ENCODE measurements at regions not wholly inside any gene's neighbourhood (a gene's known extent, or its start where the extent isn't known, plus 50 kb on each side); places are given as distances from the start of the nearest gene placed in this dataset.

DNA sequence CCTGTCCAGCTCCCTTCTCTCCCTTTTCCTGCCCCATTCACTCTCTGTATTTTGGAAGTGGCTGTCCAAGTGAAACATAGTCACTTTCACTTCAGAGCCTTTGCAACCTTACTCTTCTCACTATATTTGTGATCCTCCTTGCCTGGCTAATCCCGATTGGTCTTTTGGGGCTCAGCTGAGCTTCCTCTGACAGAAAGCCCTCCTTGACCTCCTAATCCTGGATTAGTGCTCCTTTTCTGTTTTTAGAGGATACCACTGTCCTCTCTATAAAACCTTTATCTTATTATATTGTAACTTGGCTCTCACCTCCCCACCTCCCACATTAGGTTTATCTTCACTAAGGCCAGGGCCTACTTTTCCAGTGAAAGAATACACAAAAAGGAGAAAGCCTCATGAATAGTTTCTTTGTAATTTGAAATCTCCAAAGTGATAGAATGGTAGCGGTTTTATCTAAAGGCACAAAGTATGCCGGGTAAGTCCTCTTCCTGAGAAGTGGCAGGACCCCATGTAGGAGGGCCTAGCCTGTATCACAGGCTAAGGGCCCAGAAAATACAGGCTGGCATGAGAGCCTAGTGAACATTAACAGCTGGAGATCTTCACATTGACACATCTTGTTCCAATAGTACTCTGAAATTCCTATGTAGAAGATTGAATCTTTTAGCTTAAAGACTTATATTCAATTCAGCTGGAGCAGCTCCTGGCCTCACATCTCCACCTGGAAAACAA is 83.1 kb upstream of the GAREM1 start:
- Mint-ChIP-seq H3K9me3 (no peaks in the 10 kb centered on the region), H3K27me3 (no peaks in the 10 kb centered on the region), H3K36me3 (no peaks in the 10 kb centered on the region), H3K27ac (no peak overlapping the region), H3K4me1 (no peaks in the 10 kb centered on the region), H3K4me3 (no peak overlapping the region)
- no peak for DNase-seq
- CTCF ChIA-PET = interaction anchor here (0.6 to 1.3 kb wide), 6 partner anchors 19 to 447 kb away, joined by 3 to 5 read pairs (median 3); no protein-coding TSS in a partner anchor

- Mint-ChIP-seq H3K27ac (no peak overlapping the region), H3K27me3 (no peaks in the 10 kb centered on the region)
These were observed 82.5 kb upstream of the GAREM1 start for GRCh38 chr18:32553174-32553573.

DNA sequence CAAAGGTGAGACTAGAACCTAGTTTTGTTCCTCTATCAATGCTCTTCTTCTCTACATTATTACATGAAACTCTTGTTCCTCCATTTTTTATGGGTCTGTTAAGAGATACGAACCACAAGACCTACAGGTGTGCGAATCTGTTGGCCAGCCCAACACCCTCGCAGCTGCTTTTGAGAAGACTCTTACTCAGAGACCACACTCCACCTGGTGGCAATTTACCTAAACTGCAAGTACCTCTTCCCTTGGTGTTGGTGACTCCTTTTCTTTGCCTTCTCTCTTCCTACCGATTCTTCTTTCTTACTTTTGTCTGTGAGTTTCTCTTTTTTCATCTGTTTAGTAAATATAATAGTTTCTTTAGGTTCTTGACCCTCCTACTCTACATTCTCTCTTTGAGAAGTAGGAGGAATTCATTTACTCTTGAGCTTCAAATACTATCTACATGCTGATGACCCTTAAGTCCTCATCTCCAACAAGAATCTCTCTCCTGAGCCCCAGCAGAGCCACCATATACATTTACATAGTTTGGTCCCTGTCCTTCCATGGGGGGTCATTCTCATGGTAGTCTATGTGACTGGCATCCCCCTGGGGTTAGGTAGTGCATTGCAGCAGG is 81.8 kb upstream of the GAREM1 start:
- no peaks in the 10 kb centered on the region for H3K36me3 Mint-ChIP-seq
- H3K27me3 Mint-ChIP-seq = no peaks in the 10 kb centered on the region
- H3K4me3 Mint-ChIP-seq = no peak overlapping the region
- no peaks in the 10 kb centered on the region for H3K4me1 Mint-ChIP-seq
- CTCF ChIA-PET = interaction anchor here (1.0 to 3.0 kb wide), 13 partner anchors 10 to 395 kb away, joined by 3 to 35 read pairs (median 5); partner anchors contain the start of gene GAREM1
- H3K27ac Mint-ChIP-seq = no peak overlapping the region
- no peaks in the 10 kb centered on the region for H3K9me3 Mint-ChIP-seq
- peak; percentile 69 for DNase-seq

More at GRCh38 chr18:32553174-32553573, 82.5 kb upstream of the GAREM1 start:
- no peak for DNase-seq
- no peaks in the 10 kb centered on the region for H3K36me3 Mint-ChIP-seq
- CTCF ChIA-PET = interaction anchor here (0.6 to 3.0 kb wide), 11 partner anchors 9 to 446 kb away, joined by 3 to 35 read pairs (median 5); no protein-coding TSS in a partner anchor
- no peak overlapping the region for H3K4me3 Mint-ChIP-seq
- H3K9me3 Mint-ChIP-seq = no peaks in the 10 kb centered on the region
- H3K4me1 Mint-ChIP-seq = no peaks in the 10 kb centered on the region

DNA sequence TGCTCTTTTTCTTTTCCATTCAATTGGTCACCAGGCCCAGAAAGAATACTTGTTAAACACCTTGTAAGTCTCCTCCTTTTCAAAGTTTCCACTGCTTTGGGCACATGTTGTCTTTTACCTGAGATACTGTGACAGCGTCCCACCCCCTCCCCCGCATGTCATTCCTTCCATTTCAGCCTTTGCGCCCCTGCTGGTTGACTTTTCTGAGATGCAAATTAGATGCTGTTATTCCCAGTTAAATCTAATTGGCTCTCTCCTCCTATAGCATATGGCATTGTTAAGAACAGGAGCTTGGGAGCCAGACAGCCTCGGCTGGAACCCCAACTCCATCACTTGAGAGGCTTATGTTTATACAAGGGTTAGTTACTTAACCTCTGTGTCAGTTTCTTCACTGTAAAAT is 80.3 kb upstream of the GAREM1 start:
- Mint-ChIP-seq H3K4me3 (no peak overlapping the region), H3K4me1 (no peaks in the 10 kb centered on the region), H3K9me3 (no peaks in the 10 kb centered on the region), H3K27ac (no peak overlapping the region), H3K36me3 (no peaks in the 10 kb centered on the region), H3K27me3 (no peaks in the 10 kb centered on the region)
- no peak for DNase-seq
- CTCF ChIA-PET = interaction anchor here (0.7 to 3.0 kb wide), 8 partner anchors 9 to 393 kb away, joined by 3 to 35 read pairs (median 8); partner anchors contain the start of gene GAREM1

DNA sequence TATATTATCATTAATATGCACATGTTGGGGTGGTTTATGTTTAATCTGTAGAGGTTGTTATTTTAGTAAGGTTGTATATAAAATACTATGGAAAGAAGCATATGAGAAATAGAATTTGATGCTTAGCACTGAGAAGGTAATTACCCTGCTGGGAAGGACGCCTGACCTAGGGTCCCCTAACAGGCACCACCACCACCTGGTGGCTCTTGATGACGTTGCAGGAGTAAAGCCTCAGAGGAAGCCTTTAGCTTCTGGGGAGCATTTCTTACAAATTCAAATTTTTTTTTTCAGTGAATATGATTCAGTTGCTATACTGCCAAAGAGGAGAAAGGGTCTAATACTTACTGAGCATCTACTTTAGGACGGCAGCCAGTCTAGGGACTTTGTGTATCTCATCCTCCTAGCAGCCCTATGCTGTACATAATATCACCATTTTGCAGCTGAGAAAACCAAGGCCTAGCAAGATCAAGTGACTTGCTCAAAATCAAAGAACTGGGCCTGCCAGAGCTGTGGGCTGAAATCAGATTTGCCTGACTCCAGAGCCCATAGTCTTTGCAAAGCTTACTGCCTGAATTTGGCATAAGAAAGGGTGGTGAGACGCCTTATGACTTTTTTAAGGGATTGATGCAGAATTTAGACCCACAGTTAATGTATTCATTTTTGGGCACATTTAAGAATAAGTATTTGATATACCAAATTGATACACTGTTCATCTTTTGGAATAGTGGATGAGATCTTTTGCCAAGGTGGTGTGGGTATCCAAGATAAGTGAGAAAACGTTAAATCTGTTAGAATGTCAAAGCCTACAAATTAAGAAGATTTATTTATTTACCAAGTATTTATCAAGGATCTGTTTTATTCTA is 78.8 kb upstream of the GAREM1 start:
- H3K27me3 Mint-ChIP-seq = no peaks in the 10 kb centered on the region
- peak; percentile 59 for DNase-seq
- no peak overlapping the region for H3K4me3 Mint-ChIP-seq
- H3K27ac Mint-ChIP-seq = no peak overlapping the region
- no peaks in the 10 kb centered on the region for H3K9me3 Mint-ChIP-seq
- no peaks in the 10 kb centered on the region for H3K36me3 Mint-ChIP-seq
- CTCF ChIA-PET = interaction anchor here (0.7 to 3.2 kb wide), 12 partner anchors 10 to 606 kb away, joined by 3 to 15 read pairs (median 3); partner anchors contain the start of gene TRAPPC8
- H3K4me1 Mint-ChIP-seq = no peaks in the 10 kb centered on the region

GRCh38 chr18:32548688-32549087 is 78.0 kb upstream of the GAREM1 start:
- Mint-ChIP-seq H3K36me3 (no peaks in the 10 kb centered on the region), H3K9me3 (no peaks in the 10 kb centered on the region), H3K27ac (no peak overlapping the region), H3K4me1 (no peaks in the 10 kb centered on the region), H3K27me3 (no peaks in the 10 kb centered on the region), H3K4me3 (no peak overlapping the region)
- no peak for DNase-seq
- CTCF ChIA-PET = interaction anchor here (0.9 to 3.2 kb wide), 7 partner anchors 9 to 606 kb away, joined by 3 to 15 read pairs (median 3); partner anchors contain the start of gene TRAPPC8

GRCh38 chr18:32545631-32546030 is 74.9 kb upstream of the GAREM1 start:
- Mint-ChIP-seq H3K9me3 (no peaks in the 10 kb centered on the region), H3K4me1 (no peaks in the 10 kb centered on the region), H3K36me3 (no peaks in the 10 kb centered on the region), H3K27me3 (peaks cover 4% of the 10 kb centered on the region), H3K27ac (no peak overlapping the region), H3K4me3 (no peak overlapping the region)
- no peak for DNase-seq
- CTCF ChIA-PET = no interaction called here

DNA sequence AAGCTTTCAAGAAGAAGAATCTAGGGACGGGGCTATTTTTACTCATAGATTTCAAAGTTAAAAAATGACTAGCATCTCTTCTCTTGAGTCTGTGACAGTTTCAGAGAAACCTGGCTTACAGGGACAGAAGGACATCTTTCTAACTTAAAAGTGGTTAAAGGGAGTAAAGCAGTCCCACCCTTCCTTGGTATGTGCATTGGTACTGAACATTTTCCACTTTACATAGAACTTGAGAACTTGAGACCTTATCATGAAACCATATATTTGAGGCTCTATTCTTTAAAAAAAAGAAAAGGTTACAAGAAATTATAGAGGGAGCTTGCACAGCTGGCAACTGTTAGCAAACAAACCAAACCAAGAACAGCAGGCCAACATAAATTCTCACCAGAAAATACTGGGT is 73.4 kb upstream of the GAREM1 start:
- CTCF ChIA-PET = no interaction called here
- Mint-ChIP-seq H3K27me3 (peaks cover 4% of the 10 kb centered on the region), H3K36me3 (no peaks in the 10 kb centered on the region)

GRCh38 chr18:32542221-32542798 is 71.6 kb upstream of the GAREM1 start:
- Mint-ChIP-seq H3K4me1 (no peaks in the 10 kb centered on the region), H3K4me3 (no peak overlapping the region), H3K27me3 (peaks cover 4% of the 10 kb centered on the region), H3K27ac (no peak overlapping the region), H3K36me3 (no peaks in the 10 kb centered on the region), H3K9me3 (no peaks in the 10 kb centered on the region)
- CTCF ChIA-PET = interaction anchor here (0.7 to 0.8 kb wide), 2 partner anchors 9 to 10 kb away, joined by 3 read pairs; no protein-coding TSS in a partner anchor
- DNase-seq = no peak

More for the DNA sequence above, 73.4 kb upstream of the GAREM1 start:
- Mint-ChIP-seq H3K4me1 (no peaks in the 10 kb centered on the region), H3K4me3 (no peak overlapping the region), H3K27ac (no peak overlapping the region), H3K9me3 (no peaks in the 10 kb centered on the region)
- no peak for DNase-seq

GRCh38 chr18:32530947-32531651 is 60.4 kb upstream of the GAREM1 start:
- no peak overlapping the region for H3K27ac Mint-ChIP-seq
- CTCF ChIA-PET = no interaction called here
- no peaks in the 10 kb centered on the region for H3K9me3 Mint-ChIP-seq
- DNase-seq = no peak
- no peaks in the 10 kb centered on the region for H3K36me3 Mint-ChIP-seq
- peaks cover 13% of the 10 kb centered on the region for H3K4me1 Mint-ChIP-seq
- H3K4me3 Mint-ChIP-seq = no peak overlapping the region
- H3K27me3 Mint-ChIP-seq = peaks cover 3% of the 10 kb centered on the region

GRCh38 chr18:32529722-32530420 is 59.2 kb upstream of the GAREM1 start:
- H3K36me3 Mint-ChIP-seq = no peaks in the 10 kb centered on the region
- no peak overlapping the region for H3K27ac Mint-ChIP-seq
- no peak for DNase-seq
- H3K4me1 Mint-ChIP-seq = peaks cover 13% of the 10 kb centered on the region
- peaks cover 3% of the 10 kb centered on the region for H3K27me3 Mint-ChIP-seq
- no peak overlapping the region for H3K4me3 Mint-ChIP-seq
- no peaks in the 10 kb centered on the region for H3K9me3 Mint-ChIP-seq
- CTCF ChIA-PET = no interaction called here

- Mint-ChIP-seq H3K27me3 (peaks cover 7% of the 10 kb centered on the region), H3K27ac (no peak overlapping the region), H3K9me3 (no peaks in the 10 kb centered on the region), H3K36me3 (no peaks in the 10 kb centered on the region), H3K4me1 (no peaks in the 10 kb centered on the region), H3K4me3 (no peak overlapping the region)
- CTCF ChIA-PET = no interaction called here
- DNase-seq = no peak
These were observed 50.1 kb upstream of the GAREM1 start for GRCh38 chr18:32520771-32521170.

All from activated naive CD4-positive, alpha-beta T cell treated with anti-CD3 and anti-CD28 coated beads, Interleukin-2, amount 10 ng/mL, durations not matched to agents 7 days and 5 days (primary cell).